PC-9 (cell line): ENCODE measurements at regions not wholly inside any gene's neighbourhood (a gene's known extent, or its start where the extent isn't known, plus 50 kb on each side); places are given as distances from the start of the nearest gene placed in this dataset.

Experiments
- BruUV-seq: library from RNA; stranded (reverse); fragments of 400-500 nt; replicated peaks from 2 replicates; lab custom pipeline; 2021; lab: Mats Ljungman, UMichigan
- CTCF ChIA-PET: fragments of 300-600 bp; sonication (Branson Sonifier 250); formaldehyde crosslinking; loops from one replicate; lab custom pipeline; 2022; ENCODE audit warnings: antibody characterized with exemption; lab: Charles Lee
- POLR2A ChIA-PET: fragments of 300-600 bp; sonication (Branson Sonifier 250); formaldehyde crosslinking; loops from one replicate; lab custom pipeline; 2022; ENCODE audit warnings: antibody characterized with exemption; ENCODE audit not compliant: unreplicated experiment; lab: Charles Lee
- DNase-seq, 2 experiments: peaks; one replicate each; pipeline versions ENCODE4 v3.0.0 to v3.0.0-alpha.2; 2015 to 2022; ENCODE audit warnings: mixed read lengths in 1 of 2
- H2AFZ ChIP-seq: fragments of 200-600 bp; sonication (generic); 2 replicates; pipeline ENCODE4 v1.8.1; 2017; ENCODE audit warnings: antibody characterized with exemption
- H3F3A ChIP-seq: fragments of 200-600 bp; sonication (generic); 2 replicates; pipeline ENCODE4 v1.8.1; 2017; ENCODE audit warnings: antibody characterized with exemption, mild to moderate bottlenecking, low read depth; ENCODE audit not compliant: insufficient read depth
- H3K27ac ChIP-seq: fragments of 200-600 bp; sonication (generic); 2 replicates; pipeline ENCODE4 v1.6.1; 2016; ENCODE audit warnings: mixed run types
- H3K27me3 ChIP-seq: fragments of 200-600 bp; sonication (generic); 2 replicates; pipeline ENCODE4 v1.6.1; 2016; ENCODE audit warnings: low read depth, mixed run types; ENCODE audit not compliant: insufficient read depth
- H3K36me3 ChIP-seq: fragments of 200-600 bp; sonication (generic); 2 replicates; pipeline ENCODE4 v1.6.1; 2016; ENCODE audit warnings: low read depth, mixed run types
- H3K4me1 ChIP-seq: fragments of 200-600 bp; sonication (generic); replicated peaks from 2 replicates; pipeline ENCODE4 v1.6.1; 2016; ENCODE audit warnings: mixed run types; ENCODE audit not compliant: insufficient read depth
- H3K4me2 ChIP-seq: fragments of 200-600 bp; sonication (generic); 2 replicates; pipeline ENCODE4 v1.6.1; 2017; ENCODE audit warnings: mixed run types
- H3K4me3 ChIP-seq: fragments of 200-600 bp; sonication (generic); 2 replicates; pipeline ENCODE4 v1.6.1; 2016; ENCODE audit warnings: mixed run types
- H3K79me2 ChIP-seq: fragments of 200-600 bp; sonication (generic); 2 replicates; pipeline ENCODE4 v1.6.1; 2017; ENCODE audit warnings: low read depth, mixed run types
- H3K9me2 ChIP-seq: fragments of 200-600 bp; sonication (generic); 2 replicates; pipeline ENCODE4 v1.8.1; 2017; ENCODE audit warnings: mild to moderate bottlenecking; ENCODE audit not compliant: insufficient read depth
- H3K9me3 ChIP-seq: fragments of 200-600 bp; sonication (generic); 2 replicates; pipeline ENCODE4 v1.8.1; 2016; ENCODE audit warnings: low read depth; ENCODE audit not compliant: insufficient read depth
- H4K20me1 ChIP-seq: fragments of 200-600 bp; sonication (generic); 2 replicates; pipeline ENCODE4 v1.8.1; 2017; ENCODE audit not compliant: insufficient read depth
- CTCF ChIP-seq: fragments of 200-600 bp; sonication (generic); conservative IDR thresholded peaks from 2 replicates; pipeline ENCODE4 v1.6.1; 2017; ENCODE audit warnings: mixed run types, antibody characterized with exemption, mild to moderate bottlenecking, moderate library complexity
- EZH2 ChIP-seq: fragments of 200-600 bp; sonication (generic); IDR thresholded peaks from 2 replicates; pipeline ENCODE4 v1.8.0; 2017; ENCODE audit warnings: antibody characterized with exemption, low read depth
- intact Hi-C: fragments of 100-400 bp; cut with micrococcal nuclease; formaldehyde crosslinking; loops from one replicate; pipeline ENCODE4 v1.10.0; 2022; ENCODE audit not compliant: unreplicated experiment

GRCh38 chr3:10713656-10714055, 102.4 kb upstream of the SLC6A11 start:
- no peak for DNase-seq
- TF ChIP-seq EZH2 (no peak), CTCF (no peak)
- Histone ChIP-seq H3K9me3 (no peaks in the 10 kb centered on the region), H3K9me2 (no peaks in the 10 kb centered on the region), H3K79me2 (no peaks in the 10 kb centered on the region), H3K4me2 (no peak overlapping the region), H3F3A (no peaks in the 10 kb centered on the region), H3K36me3 (no peaks in the 10 kb centered on the region), H4K20me1 (no peaks in the 10 kb centered on the region), H3K4me3 (no peak overlapping the region), H2AFZ (no peak overlapping the region), H3K27ac (no peak overlapping the region), H3K4me1 (no peaks in the 10 kb centered on the region), H3K27me3 (peaks cover 86% of the 10 kb centered on the region)
- ChIA-PET CTCF (no interaction called here), POLR2A (no interaction called here)
- intact Hi-C loops, result no loop called here
- BruUV-seq, result no TSS peak

GRCh38 chr3:10715886-10716285, 100.1 kb upstream of the SLC6A11 start:
- Histone ChIP-seq H3K9me3 (no peaks in the 10 kb centered on the region), H3K27ac (no peak overlapping the region), H3K79me2 (no peaks in the 10 kb centered on the region), H4K20me1 (no peaks in the 10 kb centered on the region), H2AFZ (no peak overlapping the region), H3K9me2 (no peaks in the 10 kb centered on the region), H3K4me3 (no peak overlapping the region), H3K27me3 (peaks cover 94% of the 10 kb centered on the region), H3F3A (no peaks in the 10 kb centered on the region), H3K4me1 (no peaks in the 10 kb centered on the region), H3K4me2 (no peak overlapping the region), H3K36me3 (no peaks in the 10 kb centered on the region)
- POLR2A ChIA-PET, result no interaction called here
- DNase-seq, result no peak
- TF ChIP-seq EZH2 (no peak), CTCF (no peak)
- intact Hi-C loops, result no loop called here
- CTCF ChIA-PET, result no interaction called here
- BruUV-seq, result no TSS peak

DNA sequence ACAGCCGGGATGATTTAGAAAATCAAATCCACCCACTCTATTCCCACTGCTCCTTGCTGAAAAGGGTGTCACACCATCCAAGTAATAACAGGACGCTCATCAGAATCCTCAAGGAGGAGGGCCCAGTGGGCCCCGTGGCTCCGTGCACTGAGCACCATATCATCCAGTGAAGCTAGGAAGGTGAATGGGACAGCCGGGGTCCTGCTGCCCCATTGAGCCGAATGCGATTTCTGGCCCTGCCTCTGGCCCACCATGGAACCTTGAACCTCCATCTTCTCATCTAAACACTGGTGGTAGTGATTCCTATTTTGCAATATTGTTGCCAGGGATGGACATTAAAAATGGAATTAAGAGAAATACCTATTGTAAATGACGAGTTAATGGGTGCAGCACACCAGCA, 99.1 kb upstream of the SLC6A11 start:
- ChIA-PET CTCF (no interaction called here), POLR2A (no interaction called here)
- H3K27ac ChIP-seq, result no peak overlapping the region
- BruUV-seq, result no TSS peak
- no peaks in the 10 kb centered on the region for H4K20me1 ChIP-seq
- no peaks in the 10 kb centered on the region for H3K9me2 ChIP-seq
- H3K4me2 ChIP-seq, result no peak overlapping the region
- no peaks in the 10 kb centered on the region for H3K9me3 ChIP-seq
- H3K27me3 ChIP-seq, result peaks cover 94% of the 10 kb centered on the region
- no peaks in the 10 kb centered on the region for H3K79me2 ChIP-seq
- H3K4me1 ChIP-seq, result no peaks in the 10 kb centered on the region
- intact Hi-C loops, result no loop called here
- H3K4me3 ChIP-seq, result no peak overlapping the region
- no peak overlapping the region for H2AFZ ChIP-seq
- no peaks in the 10 kb centered on the region for H3F3A ChIP-seq
- TF ChIP-seq EZH2 (no peak), CTCF (no peak)
- no peaks in the 10 kb centered on the region for H3K36me3 ChIP-seq
- no peak for DNase-seq
